Neuron (in vitro differentiated cells): ENCODE measurements at regions not wholly inside any gene's neighbourhood (a gene's known extent, or its start where the extent isn't known, plus 50 kb on each side); places are given as distances from the start of the nearest gene placed in this dataset.
"Not testable (repeated sequence)": the region's sequence is repeated elsewhere in the genome, so short reads cannot be mapped to it uniquely, and the experiment has no call there.

Experiments
- H2AFZ ChIP-seq: one replicate; pipeline ENCODE4 v1.6.1; 2013; ENCODE audit warnings: low read depth, mild to moderate bottlenecking, inconsistent platforms, low read length, moderate library complexity
- H3K27me3 ChIP-seq: one replicate; pipeline ENCODE4 v1.6.1; 2013; ENCODE audit warnings: low read length; ENCODE audit not compliant: insufficient read depth
- H3K36me3 ChIP-seq: one replicate; pipeline ENCODE4 v1.6.1; 2013; ENCODE audit warnings: low read length; ENCODE audit not compliant: insufficient read depth
- H3K4me1 ChIP-seq: one replicate; pipeline ENCODE4 v1.6.1; 2013; ENCODE audit warnings: low read length; ENCODE audit not compliant: insufficient read depth
- H3K4me3 ChIP-seq: 2 replicates; pipeline ENCODE4 v1.5.1; 2013; ENCODE audit warnings: mild to moderate bottlenecking, low read length, moderate library complexity
- H3K9me3 ChIP-seq: one replicate; pipeline ENCODE4 v1.6.1; 2013; ENCODE audit warnings: low read length

DNA sequence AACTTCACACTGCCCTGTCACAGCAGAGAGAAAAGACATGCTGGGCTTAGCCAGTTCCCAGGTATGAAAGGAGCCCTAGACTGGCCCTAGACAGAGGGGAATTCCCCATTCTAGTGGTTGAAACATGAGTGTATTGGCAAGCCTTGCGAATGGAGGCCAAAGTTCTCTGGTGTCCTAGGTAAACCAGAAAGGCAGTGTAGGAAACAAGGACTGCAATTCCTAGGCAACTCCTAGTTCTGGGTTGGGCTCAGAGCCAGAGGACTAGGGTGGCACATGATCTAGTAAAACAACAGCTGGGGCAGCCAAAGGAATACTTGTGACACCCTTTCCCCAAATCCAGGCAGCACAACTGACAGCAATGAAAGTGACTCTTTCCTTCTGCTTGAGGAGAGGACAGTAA, 265.0 kb upstream of the EPHA7 start:
- no peaks in the 10 kb centered on the region for H3K9me3 ChIP-seq
- no peak overlapping the region for H2AFZ ChIP-seq
- peaks cover 2% of the 10 kb centered on the region for H3K4me1 ChIP-seq
- H3K4me3 ChIP-seq, result no peak overlapping the region
- H3K27me3 ChIP-seq, result no peaks in the 10 kb centered on the region
- no peaks in the 10 kb centered on the region for H3K36me3 ChIP-seq

DNA sequence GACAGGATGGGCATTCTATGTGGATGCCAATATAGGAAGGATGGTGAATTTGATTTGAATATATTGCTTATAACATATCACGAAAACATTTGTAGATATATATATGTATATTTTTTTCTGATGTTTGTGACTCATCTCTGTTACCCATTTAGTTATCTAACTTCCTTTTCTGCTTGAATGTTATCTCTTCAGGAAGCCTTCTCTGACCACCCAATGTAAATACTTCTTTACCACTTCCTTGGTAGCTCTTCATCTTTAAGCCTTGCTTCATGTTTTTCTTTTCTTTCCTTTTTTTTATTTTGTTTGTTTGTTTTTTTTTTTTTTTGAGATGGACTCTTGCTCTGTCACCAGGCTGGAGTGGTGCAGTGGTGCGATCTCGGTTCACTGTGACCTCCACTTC, 260.5 kb upstream of the EPHA7 start:
- Histone ChIP-seq H3K27me3 (no peaks in the 10 kb centered on the region), H3K36me3 (no peaks in the 10 kb centered on the region), H3K9me3 (no peaks in the 10 kb centered on the region), H3K4me1 (no peaks in the 10 kb centered on the region), H3K4me3 (no peak overlapping the region), H2AFZ (no peak overlapping the region)

DNA sequence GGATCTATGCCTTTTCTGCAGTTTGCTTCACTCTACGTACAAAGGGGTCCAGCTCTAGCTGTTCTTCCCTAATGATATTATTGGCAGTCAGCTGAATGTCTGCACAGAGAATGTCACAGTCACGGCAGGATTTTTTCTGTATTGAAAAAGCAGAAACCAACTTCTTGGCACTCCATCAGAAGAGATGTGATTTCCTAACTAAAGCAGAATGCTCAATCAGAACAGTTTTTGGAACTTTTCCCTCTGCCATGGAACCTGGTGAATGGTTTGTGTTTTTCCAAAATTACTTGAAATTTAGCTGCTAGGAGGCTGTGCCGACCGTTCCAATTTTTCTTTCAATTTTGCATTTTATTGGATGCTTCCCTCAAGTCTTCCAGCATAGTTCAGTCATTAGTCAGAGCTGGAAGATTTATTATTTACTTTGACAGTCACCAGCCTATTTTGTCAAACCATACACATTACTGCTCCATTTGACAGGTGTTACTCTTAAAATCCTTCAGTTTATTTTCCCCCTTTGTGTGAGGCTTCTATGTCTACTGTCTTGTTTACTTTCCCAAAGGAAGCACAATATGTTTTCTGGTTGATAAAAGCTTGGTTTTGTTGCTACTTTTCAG, 259.6 kb upstream of the EPHA7 start:
- Histone ChIP-seq H2AFZ (no peak overlapping the region), H3K36me3 (no peaks in the 10 kb centered on the region), H3K27me3 (no peaks in the 10 kb centered on the region), H3K9me3 (no peaks in the 10 kb centered on the region), H3K4me3 (no peak overlapping the region), H3K4me1 (no peaks in the 10 kb centered on the region)

DNA sequence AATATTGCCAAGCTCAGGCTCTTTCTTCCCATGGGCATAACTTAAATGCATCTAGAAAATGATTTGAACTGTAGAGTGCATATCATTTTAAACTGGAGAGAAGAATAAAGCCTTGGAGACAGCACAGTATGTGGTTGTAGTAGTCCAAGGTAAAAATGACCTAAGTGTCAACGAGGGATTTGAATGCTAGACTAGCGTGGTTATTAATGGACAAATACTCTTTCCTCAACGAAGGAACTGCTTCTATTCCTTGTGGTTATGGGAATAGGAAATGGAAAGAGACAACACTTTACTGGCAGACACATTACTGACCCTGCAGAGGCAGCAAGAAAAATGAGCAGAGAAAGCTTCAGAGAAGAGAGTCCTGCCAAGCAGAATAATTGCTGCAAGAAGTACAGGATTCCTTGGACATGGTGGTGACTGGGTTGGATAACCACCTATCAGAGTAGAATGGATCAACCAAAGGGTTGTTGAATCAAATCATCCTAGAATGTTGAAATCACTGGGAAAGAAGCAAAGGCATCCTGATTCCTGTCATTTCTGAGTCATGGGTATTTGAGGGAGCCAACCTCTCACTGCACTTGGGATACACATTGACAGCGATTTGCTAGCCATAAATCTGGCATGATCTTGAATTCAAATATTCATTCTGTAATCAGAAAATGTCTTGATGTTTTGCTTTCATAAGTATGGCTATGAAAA, 258.1 kb upstream of the EPHA7 start:
- no peak overlapping the region for H3K4me3 ChIP-seq
- no peaks in the 10 kb centered on the region for H3K36me3 ChIP-seq
- no peaks in the 10 kb centered on the region for H3K9me3 ChIP-seq
- H3K4me1 ChIP-seq, result no peaks in the 10 kb centered on the region
- no peak overlapping the region for H2AFZ ChIP-seq
- no peaks in the 10 kb centered on the region for H3K27me3 ChIP-seq

DNA sequence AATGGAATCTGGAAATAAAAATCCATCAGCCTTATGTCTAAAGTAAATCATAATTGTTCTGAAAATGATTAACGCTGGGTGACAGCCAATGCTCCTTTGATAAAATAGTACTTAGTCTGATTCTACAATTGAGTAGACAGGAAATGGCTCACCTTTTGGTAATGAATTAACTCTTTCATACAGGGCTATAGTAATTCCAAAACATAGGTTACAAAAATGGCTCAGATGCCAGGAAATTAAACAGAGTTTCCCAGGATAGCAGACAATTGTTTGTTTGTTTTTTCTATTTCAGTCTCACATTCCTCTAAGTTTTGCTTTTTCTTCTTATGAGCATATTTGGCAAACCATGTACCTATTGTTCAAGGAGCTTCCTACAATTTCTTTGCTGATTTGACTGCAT, 257.2 kb upstream of the EPHA7 start:
- no peaks in the 10 kb centered on the region for H3K9me3 ChIP-seq
- no peaks in the 10 kb centered on the region for H3K27me3 ChIP-seq
- no peaks in the 10 kb centered on the region for H3K36me3 ChIP-seq
- no peak overlapping the region for H3K4me3 ChIP-seq
- H2AFZ ChIP-seq, result no peak overlapping the region
- H3K4me1 ChIP-seq, result no peaks in the 10 kb centered on the region

DNA sequence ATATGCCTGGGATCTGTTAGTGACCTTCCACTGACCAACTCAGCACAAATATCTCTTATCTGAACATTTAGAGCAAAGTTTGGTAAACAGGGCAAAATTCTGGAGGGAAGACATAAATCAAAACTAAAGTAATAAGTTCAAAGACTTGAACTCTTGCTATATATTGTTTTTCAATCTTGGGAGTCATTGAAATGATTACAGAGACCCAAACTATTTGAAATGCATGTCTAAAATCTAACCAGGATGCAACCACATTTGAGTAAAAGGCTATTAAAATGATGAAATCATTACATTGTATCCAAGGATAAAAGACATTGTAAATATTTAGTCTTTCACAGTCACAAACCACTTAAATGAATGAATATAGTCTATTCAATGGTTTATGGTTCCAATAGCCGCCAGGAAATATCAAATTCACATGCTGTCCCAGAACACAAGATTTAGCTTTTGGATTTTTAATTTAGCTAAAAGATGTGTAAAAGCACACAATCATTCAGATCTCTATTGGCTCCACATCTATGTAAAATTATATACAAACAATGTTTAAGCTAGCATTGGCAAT, 256.6 kb upstream of the EPHA7 start:
- Histone ChIP-seq H3K9me3 (no peaks in the 10 kb centered on the region), H3K4me3 (no peak overlapping the region), H3K36me3 (no peaks in the 10 kb centered on the region), H3K4me1 (no peaks in the 10 kb centered on the region), H2AFZ (no peak overlapping the region), H3K27me3 (no peaks in the 10 kb centered on the region)

DNA sequence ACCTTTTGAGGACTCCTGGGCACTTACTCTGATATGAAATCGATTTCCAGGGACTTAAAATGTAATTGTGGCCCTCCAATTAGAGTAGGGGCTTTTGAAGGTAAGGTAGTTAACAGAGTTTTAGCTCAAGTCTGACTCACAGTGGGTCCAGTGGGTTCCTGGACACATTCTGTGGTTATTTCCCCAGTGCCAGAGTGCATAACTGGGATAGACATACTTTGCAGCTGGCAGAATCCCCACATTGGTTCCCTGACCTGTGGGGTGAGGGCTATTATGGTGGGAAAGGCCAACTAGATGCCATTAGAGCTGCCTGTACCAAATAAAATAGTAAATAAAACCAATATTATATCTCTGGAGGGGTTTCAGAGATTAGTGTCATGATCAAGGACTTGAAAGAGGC, 243.8 kb upstream of the EPHA7 start:
- Histone ChIP-seq H3K36me3 (no peaks in the 10 kb centered on the region), H3K27me3 (no peaks in the 10 kb centered on the region), H3K4me1 (peaks cover 9% of the 10 kb centered on the region), H2AFZ (no peak overlapping the region), H3K4me3 (no peak overlapping the region), H3K9me3 (no peaks in the 10 kb centered on the region)

DNA sequence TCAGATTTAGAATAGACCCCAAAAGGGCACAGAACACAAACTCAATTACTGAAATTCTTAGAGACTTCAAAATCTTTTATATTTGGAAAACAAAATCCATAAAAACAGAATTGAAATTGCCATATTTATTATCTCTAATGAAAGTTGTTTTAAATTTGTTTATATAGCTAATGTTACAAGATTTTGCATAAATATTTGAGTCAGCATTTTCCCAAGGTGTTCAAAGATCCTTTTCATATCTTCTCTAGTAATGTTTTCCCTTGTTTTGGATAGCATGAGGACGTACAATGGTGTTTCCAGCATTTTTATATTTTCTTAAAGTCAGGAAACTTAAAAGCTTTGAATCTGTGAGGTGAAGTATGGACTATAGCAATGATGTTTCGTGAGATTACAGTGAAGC, 235.2 kb upstream of the EPHA7 start:
- Histone ChIP-seq H3K36me3 (no peaks in the 10 kb centered on the region), H3K4me1 (peaks cover 9% of the 10 kb centered on the region), H2AFZ (no peak overlapping the region), H3K27me3 (no peaks in the 10 kb centered on the region), H3K4me3 (no peak overlapping the region), H3K9me3 (no peaks in the 10 kb centered on the region)

DNA sequence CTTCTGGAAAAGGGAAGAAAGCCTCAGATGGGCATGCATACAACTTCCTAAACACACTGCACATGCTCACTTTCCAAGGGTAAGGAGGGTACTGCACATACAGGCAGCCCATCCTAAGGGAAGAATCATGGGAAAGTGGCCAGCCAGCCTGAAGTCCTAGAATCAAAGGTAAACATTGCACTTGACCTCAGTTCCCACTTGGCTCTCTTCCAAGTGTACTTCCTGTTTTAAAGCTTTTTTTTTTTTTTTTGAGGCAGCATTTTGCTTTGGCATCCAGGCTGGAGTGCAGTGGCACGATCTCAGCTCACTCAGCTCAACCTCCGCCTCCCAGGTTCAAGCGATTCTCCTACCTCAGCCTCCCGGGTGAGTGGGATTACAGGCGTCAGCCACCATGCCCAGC, 225.3 kb upstream of the EPHA7 start:
- Histone ChIP-seq H3K27me3 (no peaks in the 10 kb centered on the region), H3K4me3 (no peak overlapping the region), H3K9me3 (no peaks in the 10 kb centered on the region), H3K36me3 (no peaks in the 10 kb centered on the region), H3K4me1 (no peaks in the 10 kb centered on the region), H2AFZ (no peak overlapping the region)

DNA sequence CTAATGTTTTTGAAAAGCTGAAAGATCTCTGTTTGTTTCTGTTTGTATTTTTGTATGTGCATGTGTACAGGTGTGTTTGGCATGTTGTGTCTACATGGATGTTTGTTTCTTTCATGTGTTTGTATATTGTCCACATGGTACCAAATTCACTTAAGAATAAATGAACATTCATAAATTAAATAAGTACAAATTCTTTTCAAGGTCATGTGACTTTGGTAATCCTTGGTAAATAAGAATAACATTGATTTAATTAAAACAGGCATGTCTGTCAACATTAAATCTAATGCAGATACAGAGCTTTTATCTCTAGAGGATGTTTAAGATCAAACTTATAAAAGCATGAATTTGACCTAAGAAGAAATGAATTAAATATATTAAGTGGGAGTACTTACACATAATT, 219.8 kb upstream of the EPHA7 start:
- Histone ChIP-seq H3K36me3 (no peaks in the 10 kb centered on the region), H3K27me3 (no peaks in the 10 kb centered on the region), H3K4me1 (no peaks in the 10 kb centered on the region), H2AFZ (no peak overlapping the region), H3K4me3 (no peak overlapping the region), H3K9me3 (no peaks in the 10 kb centered on the region)

DNA sequence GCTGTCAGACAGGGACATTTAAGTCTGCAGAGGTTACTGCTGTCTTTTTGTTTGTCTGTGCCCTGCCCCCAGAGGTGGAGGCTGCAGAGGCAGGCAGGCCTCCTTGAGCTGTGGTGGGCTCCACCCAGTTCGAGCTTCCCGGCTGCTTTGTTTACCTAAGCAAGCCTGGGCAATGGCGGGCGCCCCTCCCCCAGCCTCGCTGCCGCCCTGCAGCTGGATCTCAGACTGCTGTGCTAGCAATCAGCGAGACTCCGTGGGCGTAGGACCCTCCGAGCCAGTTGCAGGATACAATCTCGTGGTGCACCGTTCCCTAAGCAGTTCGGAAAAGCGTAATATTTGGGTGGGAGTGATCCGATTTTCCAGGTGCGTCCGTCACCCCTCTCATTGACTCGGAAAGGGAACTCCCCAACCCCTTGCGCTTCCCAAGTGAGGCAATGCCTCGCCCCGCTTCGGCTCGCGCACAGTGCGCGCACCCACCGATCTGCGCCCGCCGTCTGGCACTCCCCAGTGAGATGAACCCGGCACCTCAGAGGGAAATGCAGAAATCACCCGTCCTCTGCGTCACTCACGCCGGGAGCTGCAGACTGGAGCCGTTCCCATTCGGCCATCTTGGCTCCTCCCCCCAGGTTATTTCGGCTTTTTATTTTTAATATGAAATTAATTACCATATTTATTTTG, 217.8 kb upstream of the EPHA7 start:
- H3K4me1 ChIP-seq, H3K36me3 ChIP-seq, H3K27me3 ChIP-seq, H2AFZ ChIP-seq, H3K4me3 ChIP-seq, H3K9me3 ChIP-seq: not testable (repeated sequence)

DNA sequence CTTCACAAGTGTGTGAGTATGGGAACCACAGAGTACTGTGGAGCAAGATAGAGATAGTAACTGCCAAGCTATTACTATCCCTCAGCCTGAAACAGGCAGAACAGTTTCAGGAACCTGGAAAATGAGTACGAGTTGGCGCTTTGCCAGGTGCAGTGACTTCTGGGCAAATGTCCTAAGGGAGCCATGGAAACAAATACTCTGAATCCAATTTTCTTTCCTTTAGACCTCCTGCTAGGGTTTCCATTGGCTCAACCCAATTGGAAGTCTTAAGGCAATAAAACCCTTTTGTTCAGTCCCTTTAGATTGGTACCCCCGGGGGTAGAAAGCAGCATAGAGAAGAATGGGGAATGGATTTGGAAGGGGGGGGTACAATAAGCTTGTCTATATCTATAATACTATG, 205.0 kb upstream of the EPHA7 start:
- no peaks in the 10 kb centered on the region for H3K9me3 ChIP-seq
- no peaks in the 10 kb centered on the region for H3K27me3 ChIP-seq
- H3K4me1 ChIP-seq, result peaks cover 9% of the 10 kb centered on the region
- no peak overlapping the region for H2AFZ ChIP-seq
- H3K4me3 ChIP-seq, result no peak overlapping the region
- H3K36me3 ChIP-seq, result no peaks in the 10 kb centered on the region

DNA sequence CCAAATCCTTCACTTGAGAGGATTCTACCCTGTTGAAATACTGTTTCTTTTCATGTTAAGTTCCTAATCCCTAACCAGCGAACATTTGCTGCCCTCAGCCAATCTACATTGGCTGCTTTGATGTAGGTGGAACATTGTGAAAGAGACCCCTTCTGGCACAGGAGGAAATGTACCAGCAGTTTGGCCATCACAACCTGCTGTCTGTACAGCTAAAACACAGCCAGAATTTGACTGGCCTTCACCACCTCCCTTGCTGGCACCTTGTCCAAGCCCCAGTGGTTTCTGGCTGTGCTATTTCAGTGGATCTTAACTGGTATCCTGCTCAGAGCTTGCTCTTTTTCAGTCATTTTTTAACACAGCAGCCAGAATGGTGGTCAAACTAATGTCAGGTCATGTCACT, 202.1 kb upstream of the EPHA7 start:
- no peak overlapping the region for H2AFZ ChIP-seq
- H3K36me3 ChIP-seq, result no peaks in the 10 kb centered on the region
- no peaks in the 10 kb centered on the region for H3K9me3 ChIP-seq
- no peaks in the 10 kb centered on the region for H3K27me3 ChIP-seq
- peaks cover 9% of the 10 kb centered on the region for H3K4me1 ChIP-seq
- H3K4me3 ChIP-seq, result no peak overlapping the region
